SK-N-SH (cell line): ENCODE measurements at regions not wholly inside any gene's neighbourhood (a gene's known extent, or its start where the extent isn't known, plus 50 kb on each side); places are given as distances from the start of the nearest gene placed in this dataset.

Source experiments
- CTCF ChIA-PET: fragments of 300-600, 350-600 bp; formaldehyde crosslinking; extraction: SDS; loops from one replicate; lab custom pipeline; 2021; lab: Yijun Ruan, JAX
- POLR2A ChIA-PET: fragments of 350-600 bp; sonication (Branson Sonifier 250); formaldehyde crosslinking; extraction: SDS; loops from one replicate; lab custom pipeline; 2020; ENCODE audit warnings: antibody characterized with exemption, inconsistent platforms; lab: Yijun Ruan, JAX
- DNase-seq: peaks from one replicate; pipeline ENCODE4 v3.0.0; 2012
- H2AFZ ChIP-seq: fragments of 200-600 bp; sonication (generic); 2 replicates; pipeline ENCODE4 v1.8.1; 2016; ENCODE audit warnings: antibody characterized with exemption, mild to moderate bottlenecking, low read depth
- H3F3A ChIP-seq: fragments of 200-600 bp; sonication (generic); replicated peaks from 2 replicates; pipeline ENCODE3; 2016; ENCODE audit warnings: antibody characterized with exemption, mild to moderate bottlenecking; ENCODE audit not compliant: insufficient read depth
- H3K27ac ChIP-seq, 2 experiments: fragments of 200-500 bp in 1 of 2; fragments of 200-600 bp in 1 of 2; sonication (Bioruptor generic) in 1 of 2; sonication (generic), shearing (Covaris generic) in 1 of 2; 2 replicates each; pipeline versions ENCODE4 v1.5.1 to v1.6.1; 2014 to 2016; ENCODE audit warnings: low read depth in 2 of 2, inconsistent platforms in 1 of 2, low read length in 1 of 2, mild to moderate bottlenecking in 1 of 2, mixed read lengths in 1 of 2
- H3K27me3 ChIP-seq: fragments of 200-600 bp; sonication (generic), shearing (Covaris generic); 2 replicates; pipeline ENCODE4 v1.6.1; 2016; ENCODE audit warnings: mixed run types; ENCODE audit not compliant: insufficient read depth
- H3K36me3 ChIP-seq, 2 experiments: fragments of 200-500 bp in 1 of 2; fragments of 200-600 bp in 1 of 2; sonication (Bioruptor generic) in 1 of 2; sonication (generic) in 1 of 2; replicated peaks in 1 of 2; 2 replicates each; pipeline versions ENCODE3 to v1.5.1; 2014 to 2016; ENCODE audit warnings: low read length in 1 of 2, mild to moderate bottlenecking in 1 of 2; ENCODE audit not compliant: insufficient read depth in 2 of 2, control insufficient read depth in 1 of 2
- H3K4me1 ChIP-seq, 2 experiments: fragments of 200-500 bp in 1 of 2; fragments of 200-600 bp in 1 of 2; sonication (Bioruptor generic) in 1 of 2; sonication (generic), shearing (Covaris generic) in 1 of 2; 2 replicates each; pipeline versions ENCODE4 v1.5.1 to v1.6.1; 2014 to 2016; ENCODE audit warnings: low read depth in 1 of 2, low read length in 1 of 2, mixed run types in 1 of 2; ENCODE audit not compliant: insufficient read depth in 2 of 2, control insufficient read depth in 1 of 2
- H3K4me2 ChIP-seq: fragments of 200-600 bp; sonication (generic), shearing (Covaris generic); 2 replicates; pipeline ENCODE4 v1.6.1; 2017; ENCODE audit warnings: mixed run types
- H3K4me3 ChIP-seq, 2 experiments: fragments of 200-500 bp in 1 of 2; fragments of 200-600 bp in 1 of 2; sonication (Bioruptor generic) in 1 of 2; sonication (generic), shearing (Covaris generic) in 1 of 2; 2 replicates each; pipeline versions ENCODE4 v1.5.1 to v1.8.1; 2014 to 2016; ENCODE audit warnings: low read depth in 2 of 2, inconsistent platforms in 1 of 2, low read length in 1 of 2, mild to moderate bottlenecking in 1 of 2, mixed read lengths in 1 of 2, moderate library complexity in 1 of 2
- H3K79me2 ChIP-seq: fragments of 200-600 bp; sonication (generic); 2 replicates; pipeline ENCODE4 v1.8.1; 2017; ENCODE audit warnings: mild to moderate bottlenecking; ENCODE audit not compliant: insufficient read depth
- H3K9ac ChIP-seq: fragments of 200-600 bp; sonication (generic); 2 replicates; pipeline ENCODE4 v1.6.1; 2017; ENCODE audit warnings: mixed run types
- H3K9me2 ChIP-seq: fragments of 200-600 bp; sonication (generic); 2 replicates; pipeline ENCODE4 v1.6.1; 2017; ENCODE audit warnings: mixed run types
- H3K9me3 ChIP-seq: fragments of 200-600 bp; sonication (generic); 2 replicates; pipeline ENCODE4 v1.6.1; 2017; ENCODE audit warnings: mixed run types, mild to moderate bottlenecking, moderate library complexity
- H4K20me1 ChIP-seq: fragments of 200-600 bp; sonication (generic); 2 replicates; pipeline ENCODE4 v1.6.1; 2017; ENCODE audit warnings: mild to moderate bottlenecking, mixed run types; ENCODE audit not compliant: insufficient read depth
- ELF1 ChIP-seq: IDR thresholded peaks from 2 replicates; pipeline ENCODE4 v1.4.0; 2012
- EP300 ChIP-seq, 2 experiments: IDR thresholded peaks; 2 replicates each; pipeline versions ENCODE4 v1.4.0 to v1.6.1; 2012; ENCODE audit warnings: borderline replicate concordance in 1 of 2, low read depth in 1 of 2, low read length in 1 of 2
- EZH2phosphoT487 ChIP-seq: fragments of 200-600 bp; sonication (generic); IDR thresholded peaks from 2 replicates; pipeline ENCODE4 v1.6.1; 2017; ENCODE audit warnings: low read depth, mixed run types, mild to moderate bottlenecking, antibody characterized with exemption, moderate library complexity, borderline replicate concordance
- FOSL2 ChIP-seq: IDR thresholded peaks from 2 replicates; pipeline ENCODE4 v1.4.0; 2012; ENCODE audit warnings: low read depth, mild to moderate bottlenecking, moderate library complexity, borderline replicate concordance
- FOXM1 ChIP-seq: IDR thresholded peaks from 2 replicates; pipeline ENCODE4 v1.4.0; 2012; ENCODE audit warnings: low read depth, mild to moderate bottlenecking
- GATA2 ChIP-seq: sonication (generic); formaldehyde crosslinking; IDR thresholded peaks from 2 replicates; pipeline ENCODE4 v1.5.0; 2020; ENCODE audit warnings: mild to moderate bottlenecking, missing genetic modification reagents
- JUND ChIP-seq: IDR thresholded peaks from 2 replicates; pipeline ENCODE4 v1.4.0; 2012
- MXI1 ChIP-seq: IDR thresholded peaks from 2 replicates; pipeline ENCODE4 v1.6.1; 2012; ENCODE audit warnings: mild to moderate bottlenecking, low read depth, low read length, improper control_type of control experiment
- NRF1 ChIP-seq: IDR thresholded peaks from 2 replicates; pipeline ENCODE4 v1.6.1; 2012; ENCODE audit warnings: low read depth, mild to moderate bottlenecking, low read length
- RAD21 ChIP-seq: IDR thresholded peaks from 2 replicates; pipeline ENCODE4 v1.6.1; 2012; ENCODE audit warnings: mild to moderate bottlenecking, low read length
- RCOR1 ChIP-seq: fragments of 150-350 bp; IDR thresholded peaks from 2 replicates; pipeline ENCODE4 v1.6.1; 2017; ENCODE audit warnings: antibody characterized with exemption, low read length
- REST ChIP-seq: IDR thresholded peaks from 2 replicates; pipeline ENCODE4 v1.6.1; 2012; ENCODE audit warnings: mild to moderate bottlenecking, low read depth, low read length, moderate library complexity
- RXRA ChIP-seq: IDR thresholded peaks from 2 replicates; pipeline ENCODE4 v1.4.0; 2012; ENCODE audit warnings: low read depth, mild to moderate bottlenecking, borderline replicate concordance
- SMC3 ChIP-seq: IDR thresholded peaks from 2 replicates; pipeline ENCODE4 v1.6.1; 2012; ENCODE audit warnings: low read depth, low read length, improper control_type of control experiment
- TAF1 ChIP-seq: IDR thresholded peaks from 2 replicates; pipeline ENCODE4 v1.6.1; 2012; ENCODE audit warnings: low read depth, mild to moderate bottlenecking, low read length, moderate library complexity, borderline replicate concordance
- TCF12 ChIP-seq: IDR thresholded peaks from 2 replicates; pipeline ENCODE4 v1.4.0; 2012
- TEAD4 ChIP-seq: IDR thresholded peaks from 2 replicates; pipeline ENCODE4 v1.4.0; 2012; ENCODE audit warnings: mild to moderate bottlenecking, borderline replicate concordance; ENCODE audit not compliant: insufficient read depth
- USF1 ChIP-seq: IDR thresholded peaks from 2 replicates; pipeline ENCODE4 v1.4.0; 2012; ENCODE audit warnings: low read depth, borderline replicate concordance
- WGBS: methylation state at CpG from one replicate; pipeline ENCODE4 v1.1.6; 2017; ENCODE audit warnings: low lambda C conversion rate; 5-methylcytosine and 5-hydroxymethylcytosine counted together
- TF ChIP-seq, protein P1 (sequence below): IDR thresholded peaks from 2 replicates; pipeline ENCODE4 v1.4.0; 2012; ENCODE audit warnings: low read depth, borderline replicate concordance
- TF ChIP-seq, protein P2 (sequence below): IDR thresholded peaks from 2 replicates; pipeline ENCODE4 v1.4.0; 2012; ENCODE audit warnings: low read depth

- Histone ChIP-seq H3K36me3 (no peaks in the 10 kb centered on the region), H3K79me2 (no peaks in the 10 kb centered on the region), H3K9me3 (no peaks in the 10 kb centered on the region), H3K4me1 (no peaks in the 10 kb centered on the region; a peak in 1 of 4 replicates), H3K9ac (no peak overlapping the region), H3K4me3 (no peak overlapping the region; a peak in 1 of 4 replicates), H2AFZ (no peak overlapping the region), H3F3A (no peaks in the 10 kb centered on the region), H3K4me2 (no peak overlapping the region), H4K20me1 (no peaks in the 10 kb centered on the region), H3K27ac (no peak overlapping the region), H3K9me2 (no peaks in the 10 kb centered on the region), H3K27me3 (peaks cover 13% of the 10 kb centered on the region; the same call in 1 of the 2 replicates)
- TF ChIP-seq TCF12 (no peak), FOXM1 (no peak), EP300 (IDR thresholded peaks at IDR 0.05; ENCODE audit: borderline replicate concordance in 1 of 2, low read depth in 1 of 2, low read length in 1 of 2) (no peak), SMC3 (no peak), USF1 (no peak), REST (no peak), NRF1 (no peak), TEAD4 (no peak), GATA2 (CRISPR knock-in tag) (no peak), EZH2phosphoT487 (no peak), RAD21 (no peak), TAF1 (no peak), MXI1 (no peak), ELF1 (no peak), FOSL2 (no peak), JUND (no peak), RXRA (no peak), RCOR1 (no peak)
- TF ChIP-seq, protein P1, sequence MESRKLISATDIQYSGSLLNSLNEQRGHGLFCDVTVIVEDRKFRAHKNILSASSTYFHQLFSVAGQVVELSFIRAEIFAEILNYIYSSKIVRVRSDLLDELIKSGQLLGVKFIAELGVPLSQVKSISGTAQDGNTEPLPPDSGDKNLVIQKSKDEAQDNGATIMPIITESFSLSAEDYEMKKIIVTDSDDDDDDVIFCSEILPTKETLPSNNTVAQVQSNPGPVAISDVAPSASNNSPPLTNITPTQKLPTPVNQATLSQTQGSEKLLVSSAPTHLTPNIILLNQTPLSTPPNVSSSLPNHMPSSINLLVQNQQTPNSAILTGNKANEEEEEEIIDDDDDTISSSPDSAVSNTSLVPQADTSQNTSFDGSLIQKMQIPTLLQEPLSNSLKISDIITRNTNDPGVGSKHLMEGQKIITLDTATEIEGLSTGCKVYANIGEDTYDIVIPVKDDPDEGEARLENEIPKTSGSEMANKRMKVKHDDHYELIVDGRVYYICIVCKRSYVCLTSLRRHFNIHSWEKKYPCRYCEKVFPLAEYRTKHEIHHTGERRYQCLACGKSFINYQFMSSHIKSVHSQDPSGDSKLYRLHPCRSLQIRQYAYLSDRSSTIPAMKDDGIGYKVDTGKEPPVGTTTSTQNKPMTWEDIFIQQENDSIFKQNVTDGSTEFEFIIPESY, result no peak
- TF ChIP-seq, protein P2, sequence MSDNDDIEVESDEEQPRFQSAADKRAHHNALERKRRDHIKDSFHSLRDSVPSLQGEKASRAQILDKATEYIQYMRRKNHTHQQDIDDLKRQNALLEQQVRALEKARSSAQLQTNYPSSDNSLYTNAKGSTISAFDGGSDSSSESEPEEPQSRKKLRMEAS, result no peak
- CTCF ChIA-PET, result interaction anchor here (0.6 to 11.9 kb wide), 47 partner anchors 9 to 1294 kb away, joined by 3 to 227 read pairs (median 4); partner anchors contain the start of genes IGFBP1 and IGFBP3
- DNase-seq, result no peak
- POLR2A ChIA-PET, result no interaction called here
- 43% methylated on average over 3 of the region's 3 CpGs for WGBS
Measured at GRCh38 chr7:47180516-47180826, 401.4 kb downstream of the TNS3 start.
